Activated CD4-positive, alpha-beta T cell treated with anti-CD3 and anti-CD28 coated beads, Interleukin-2, amount 10 ng/mL, durations not matched to agents 24 days and 14 days (primary cell): ENCODE measurements at regions not wholly inside any gene's neighbourhood (a gene's known extent, or its start where the extent isn't known, plus 50 kb on each side); places are given as distances from the start of the nearest gene placed in this dataset.
"Not testable (repeated sequence)": the region's sequence is repeated elsewhere in the genome, so short reads cannot be mapped to it uniquely, and the experiment has no call there.

Experiments used
- DNase-seq: peaks from one replicate; pipeline ENCODE4 v3.0.0; 2022
- H3K27ac Mint-ChIP-seq: one replicate; pipeline ENCODE4 v1.8.0; 2022; ENCODE audit warnings: mild to moderate bottlenecking, mixed read lengths
- H3K27me3 Mint-ChIP-seq: one replicate; pipeline ENCODE4 v1.8.0; 2022; ENCODE audit warnings: mixed read lengths
- H3K36me3 Mint-ChIP-seq: one replicate; pipeline ENCODE4 v1.8.0; 2022; ENCODE audit warnings: low read depth, mild to moderate bottlenecking, mixed read lengths
- H3K4me1 Mint-ChIP-seq: one replicate; pipeline ENCODE4 v1.8.0; 2021; ENCODE audit warnings: mixed read lengths
- H3K4me3 Mint-ChIP-seq: one replicate; pipeline ENCODE4 v1.8.0; 2022; ENCODE audit warnings: mild to moderate bottlenecking, moderate library complexity, mixed read lengths
- H3K9me3 Mint-ChIP-seq: one replicate; pipeline ENCODE4 v1.8.0; 2021; ENCODE audit warnings: mixed read lengths
- intact Hi-C: fragments of 100-400 bp; cut with micrococcal nuclease; formaldehyde crosslinking; loops from one replicate; pipeline ENCODE4 v1.15.1; 2023

- Mint-ChIP-seq H3K4me3 (no peak overlapping the region), H3K9me3 (no peaks in the 10 kb centered on the region), H3K27ac (no peak overlapping the region), H3K27me3 (peaks cover 35% of the 10 kb centered on the region), H3K4me1 (no peaks in the 10 kb centered on the region), H3K36me3 (no peaks in the 10 kb centered on the region)
- intact Hi-C loops = no loop called here
- no peak for DNase-seq
These were observed 174.8 kb upstream of the MAN1A1 start for GRCh38 chr6:119524410-119524809.

GRCh38 chr6:119523556-119523955, 174.0 kb upstream of the MAN1A1 start:
- no peak overlapping the region for H3K4me3 Mint-ChIP-seq
- intact Hi-C loops = no loop called here
- no peaks in the 10 kb centered on the region for H3K9me3 Mint-ChIP-seq

GRCh38 chr6:119521251-119521650, 171.7 kb upstream of the MAN1A1 start:
- no peak for DNase-seq
- peaks cover 11% of the 10 kb centered on the region for H3K4me1 Mint-ChIP-seq
- H3K4me3 Mint-ChIP-seq = no peak overlapping the region
- H3K27ac Mint-ChIP-seq = no peak overlapping the region
- H3K27me3 Mint-ChIP-seq = peaks cover 29% of the 10 kb centered on the region
- H3K9me3 Mint-ChIP-seq = no peaks in the 10 kb centered on the region
- intact Hi-C loops = no loop called here
- no peaks in the 10 kb centered on the region for H3K36me3 Mint-ChIP-seq

More at GRCh38 chr6:119523556-119523955, 174.0 kb upstream of the MAN1A1 start:
- no peaks in the 10 kb centered on the region for H3K36me3 Mint-ChIP-seq
- DNase-seq = no peak
- no peak overlapping the region for H3K27ac Mint-ChIP-seq
- H3K27me3 Mint-ChIP-seq = peaks cover 30% of the 10 kb centered on the region
- no peaks in the 10 kb centered on the region for H3K4me1 Mint-ChIP-seq

DNA sequence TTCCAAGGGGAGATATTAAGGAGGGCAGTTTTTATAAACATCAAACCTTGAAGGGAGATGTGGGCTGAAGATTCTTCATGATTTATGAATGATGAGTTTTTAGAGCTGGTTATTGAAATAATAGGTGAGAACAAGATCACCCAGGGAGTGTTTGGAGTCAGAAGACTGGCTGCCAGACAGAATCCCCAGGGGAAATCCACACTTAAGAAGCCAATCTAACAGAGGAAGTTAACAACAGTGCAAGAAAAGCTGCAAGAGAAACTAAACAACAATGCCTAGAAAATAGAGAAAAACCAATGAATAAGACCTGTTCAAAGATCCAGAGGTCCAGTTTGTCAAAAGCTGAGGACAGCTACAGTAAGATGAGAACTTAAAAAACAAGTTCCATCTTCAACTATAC, 167.9 kb upstream of the MAN1A1 start:
- peaks cover 34% of the 10 kb centered on the region for H3K27me3 Mint-ChIP-seq
- no peaks in the 10 kb centered on the region for H3K36me3 Mint-ChIP-seq
- no peak overlapping the region for H3K4me3 Mint-ChIP-seq
- DNase-seq = no peak
- intact Hi-C loops = no loop called here
- peaks cover 11% of the 10 kb centered on the region for H3K4me1 Mint-ChIP-seq
- H3K9me3 Mint-ChIP-seq = no peaks in the 10 kb centered on the region
- H3K27ac Mint-ChIP-seq = no peak overlapping the region

- H3K4me1 Mint-ChIP-seq = peaks cover 11% of the 10 kb centered on the region
- H3K4me3 Mint-ChIP-seq = no peak overlapping the region
- peaks cover 31% of the 10 kb centered on the region for H3K27me3 Mint-ChIP-seq
- no peak overlapping the region for H3K27ac Mint-ChIP-seq
- H3K36me3 Mint-ChIP-seq = no peaks in the 10 kb centered on the region
- H3K9me3 Mint-ChIP-seq = no peaks in the 10 kb centered on the region
- DNase-seq = no peak
- intact Hi-C loops = no loop called here
These were observed 164.8 kb upstream of the MAN1A1 start for GRCh38 chr6:119514345-119514744.

- Mint-ChIP-seq H3K9me3 (no peaks in the 10 kb centered on the region), H3K4me3 (no peak overlapping the region), H3K4me1 (no peaks in the 10 kb centered on the region), H3K27ac (no peak overlapping the region), H3K27me3 (peaks cover 31% of the 10 kb centered on the region), H3K36me3 (no peaks in the 10 kb centered on the region)
- DNase-seq = no peak
- intact Hi-C loops = no loop called here
These were observed 161.5 kb upstream of the MAN1A1 start for GRCh38 chr6:119511024-119511423.

- H3K4me3 Mint-ChIP-seq = no peak overlapping the region
- H3K27me3 Mint-ChIP-seq = peaks cover 28% of the 10 kb centered on the region
- intact Hi-C loops = no loop called here
- no peak overlapping the region for H3K27ac Mint-ChIP-seq
- H3K4me1 Mint-ChIP-seq = no peaks in the 10 kb centered on the region
- DNase-seq = no peak
- H3K36me3 Mint-ChIP-seq = no peaks in the 10 kb centered on the region
- H3K9me3 Mint-ChIP-seq = no peaks in the 10 kb centered on the region
These were observed 160.7 kb upstream of the MAN1A1 start for GRCh38 chr6:119510246-119510645.

GRCh38 chr6:119506631-119507174, 157.1 kb upstream of the MAN1A1 start:
- intact Hi-C loops = no loop called here
- H3K4me1 Mint-ChIP-seq = peaks cover 1% of the 10 kb centered on the region
- DNase-seq = no peak
- no peak overlapping the region for H3K27ac Mint-ChIP-seq
- no peak overlapping the region for H3K4me3 Mint-ChIP-seq
- peaks cover 3% of the 10 kb centered on the region for H3K9me3 Mint-ChIP-seq
- no peaks in the 10 kb centered on the region for H3K36me3 Mint-ChIP-seq
- peaks cover 21% of the 10 kb centered on the region for H3K27me3 Mint-ChIP-seq

DNA sequence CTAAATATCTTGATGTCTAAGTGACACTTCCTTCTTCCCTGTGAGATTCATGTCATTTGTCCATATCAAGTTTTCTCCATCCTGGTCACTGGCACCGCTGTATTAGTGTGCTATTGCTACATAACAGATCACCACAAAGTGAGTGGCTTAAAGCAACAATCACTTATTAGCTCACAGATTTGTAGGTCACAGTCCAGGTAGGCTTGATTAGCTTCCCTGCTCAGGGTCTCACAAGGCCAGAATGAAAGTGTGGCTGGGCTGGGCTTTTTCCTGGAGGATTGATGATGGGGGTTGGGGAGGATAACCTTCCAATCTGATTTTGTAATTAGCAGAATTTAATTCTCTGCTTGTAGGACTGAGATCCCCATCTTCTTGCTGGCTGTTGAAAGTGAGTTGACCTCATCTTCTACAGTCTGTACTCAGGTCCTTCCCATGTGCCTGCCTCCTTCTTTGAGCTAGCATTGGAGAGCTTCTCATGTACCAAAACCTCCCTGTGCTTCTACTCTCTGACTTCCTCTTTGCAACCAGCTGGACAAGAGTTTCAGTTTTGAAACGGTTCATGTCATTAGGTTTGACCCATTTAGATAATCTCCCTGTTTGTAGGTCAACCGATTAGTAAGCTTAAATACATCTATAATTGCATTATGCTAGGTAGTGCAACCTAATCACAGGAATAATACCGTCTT, 152.4 kb upstream of the MAN1A1 start:
- Mint-ChIP-seq H3K9me3 (peaks cover 3% of the 10 kb centered on the region), H3K27ac (no peak overlapping the region)

DNA sequence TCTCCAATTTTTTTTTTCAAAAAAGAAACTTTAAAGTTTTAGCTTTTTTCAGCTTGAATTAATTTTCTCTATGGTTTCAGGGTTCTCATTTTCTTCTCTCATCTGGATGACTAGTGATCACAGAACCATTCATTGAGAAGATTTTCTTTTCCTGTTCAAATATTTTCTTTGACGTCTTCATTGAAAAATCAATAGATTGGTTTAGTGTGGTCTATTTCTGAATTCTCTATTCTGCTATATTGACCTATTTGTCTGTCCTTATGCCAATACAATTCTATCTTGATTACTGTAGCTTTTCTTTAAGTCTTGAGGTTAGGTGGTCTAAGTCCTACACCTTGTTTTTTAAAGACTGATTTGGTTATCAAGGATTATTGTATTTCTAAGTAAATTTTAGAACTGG, 150.2 kb upstream of the MAN1A1 start:
- intact Hi-C loops = loop anchor here (1.0 kb wide), 1 partner anchor 36 kb away; no protein-coding TSS in a partner anchor
- peaks cover 10% of the 10 kb centered on the region for H3K27me3 Mint-ChIP-seq
- no peak overlapping the region for H3K4me3 Mint-ChIP-seq
- peaks cover 3% of the 10 kb centered on the region for H3K9me3 Mint-ChIP-seq
- peaks cover 4% of the 10 kb centered on the region for H3K4me1 Mint-ChIP-seq
- no peaks in the 10 kb centered on the region for H3K36me3 Mint-ChIP-seq
- H3K27ac Mint-ChIP-seq = no peak overlapping the region
- no peak for DNase-seq

More for the DNA sequence above, 152.4 kb upstream of the MAN1A1 start:
- H3K36me3 Mint-ChIP-seq = no peaks in the 10 kb centered on the region
- H3K4me3 Mint-ChIP-seq = no peak overlapping the region
- peaks cover 4% of the 10 kb centered on the region for H3K4me1 Mint-ChIP-seq
- intact Hi-C loops = no loop called here
- peaks cover 8% of the 10 kb centered on the region for H3K27me3 Mint-ChIP-seq
- DNase-seq = no peak

- Mint-ChIP-seq H3K36me3 (no peaks in the 10 kb centered on the region), H3K4me1 (peaks cover 2% of the 10 kb centered on the region), H3K27me3 (peaks cover 19% of the 10 kb centered on the region), H3K4me3 (no peak overlapping the region), H3K27ac (no peak overlapping the region), H3K9me3 (peaks cover 4% of the 10 kb centered on the region)
- no peak for DNase-seq
- intact Hi-C loops = no loop called here
These were observed 148.6 kb upstream of the MAN1A1 start for GRCh38 chr6:119497988-119498727.

DNA sequence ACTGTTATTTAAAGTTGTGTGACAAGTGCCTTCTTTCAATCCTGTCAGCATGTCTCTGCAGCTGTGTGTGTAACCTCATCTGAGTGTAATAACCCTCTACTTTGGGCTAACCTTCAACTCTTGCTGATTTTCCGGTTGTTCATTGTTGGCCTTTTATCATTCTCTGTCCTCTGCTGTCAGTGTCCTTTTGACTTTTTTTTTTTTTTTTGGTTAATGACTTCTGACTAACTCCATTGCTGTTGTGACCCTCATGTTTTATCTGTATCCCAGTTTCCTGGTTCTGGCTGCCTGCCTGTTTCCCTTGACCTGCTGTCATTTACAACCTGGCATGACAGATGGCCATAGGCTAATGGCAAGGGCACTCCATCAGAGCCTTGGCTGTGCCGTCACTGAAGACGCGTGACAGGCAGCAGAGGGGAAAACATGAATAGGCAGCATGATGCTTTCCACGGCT, 145.7 kb upstream of the MAN1A1 start:
- Mint-ChIP-seq H3K27me3 (peaks cover 28% of the 10 kb centered on the region), H3K4me3 (no peak overlapping the region), H3K27ac (no peak overlapping the region), H3K4me1 (peaks cover 14% of the 10 kb centered on the region), H3K36me3 (peaks cover 4% of the 10 kb centered on the region), H3K9me3 (peaks cover 27% of the 10 kb centered on the region)
- intact Hi-C loops = no loop called here
- no peak for DNase-seq

- H3K36me3 Mint-ChIP-seq = peaks cover 7% of the 10 kb centered on the region
- no peak overlapping the region for H3K4me3 Mint-ChIP-seq
- peaks cover 37% of the 10 kb centered on the region for H3K9me3 Mint-ChIP-seq
- no peak for DNase-seq
- intact Hi-C loops = no loop called here
- H3K27ac Mint-ChIP-seq = no peak overlapping the region
- H3K27me3 Mint-ChIP-seq = peaks cover 28% of the 10 kb centered on the region
- peaks cover 21% of the 10 kb centered on the region for H3K4me1 Mint-ChIP-seq
These were observed 144.4 kb upstream of the MAN1A1 start for GRCh38 chr6:119493980-119494379.

DNA sequence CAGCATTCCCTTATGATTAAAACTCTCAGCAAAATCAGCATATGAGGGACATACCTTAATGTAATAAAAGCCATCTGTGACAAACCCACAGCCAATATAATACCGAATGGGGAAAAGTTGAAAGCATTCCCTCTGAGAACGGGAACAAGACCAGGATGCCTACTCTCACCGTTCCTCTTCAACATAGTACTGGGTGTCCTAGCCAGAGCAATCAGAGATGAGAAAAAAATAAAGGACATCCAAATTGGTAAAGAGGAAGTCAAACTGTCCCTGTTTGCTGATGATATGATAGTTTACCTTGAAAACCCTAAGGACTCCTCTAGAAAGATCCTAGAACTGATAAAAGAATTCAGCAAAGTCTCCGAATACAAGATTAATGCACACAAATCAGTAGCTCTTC, 141.6 kb upstream of the MAN1A1 start:
- H3K4me3 Mint-ChIP-seq, DNase-seq, H3K27ac Mint-ChIP-seq, intact Hi-C loops, H3K36me3 Mint-ChIP-seq: not testable (repeated sequence)
- H3K4me1 Mint-ChIP-seq = peaks cover 22% of the 10 kb centered on the region
- H3K9me3 Mint-ChIP-seq = peaks cover 53% of the 10 kb centered on the region
- H3K27me3 Mint-ChIP-seq = peaks cover 28% of the 10 kb centered on the region
